ENCODE measurements at regions not wholly inside any gene's neighbourhood (a gene's known extent, or its start where the extent isn't known, plus 50 kb on each side); places are given as distances from the start of the nearest gene placed in this dataset.

DNA sequence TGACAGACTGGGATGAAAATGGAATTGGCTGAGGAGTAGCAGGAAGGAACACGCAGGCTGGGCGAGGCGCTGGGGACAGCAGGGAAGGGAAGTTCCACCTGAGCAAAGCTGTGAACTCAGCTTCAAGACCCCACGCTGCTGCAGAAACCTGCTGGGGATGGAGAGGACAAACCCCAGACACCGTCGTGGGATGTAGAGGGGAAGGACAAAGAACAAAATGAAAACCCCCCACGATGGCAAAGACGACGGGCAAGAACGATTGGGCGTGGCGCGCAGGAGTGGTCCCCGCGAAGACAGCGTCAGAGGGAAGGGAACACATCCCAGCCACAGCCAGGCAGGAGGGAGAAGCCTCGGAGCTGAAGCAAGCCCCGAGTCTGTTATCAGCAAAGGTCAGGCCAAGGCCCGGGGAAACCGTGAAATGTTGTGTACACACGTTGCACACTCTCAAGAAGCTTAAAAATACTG lies 222.9 kb downstream of the NDUFA10 start:
- H4K20me1 ChIP-seq (ENCODE audit: control insufficient read depth, extremely low read depth, insufficient read depth, low read length) = no peaks in the 10 kb centered on the region
- H3K27me3 ChIP-seq (ENCODE audit: control insufficient read depth, extremely low read depth, insufficient read depth, low read length) = no peaks in the 10 kb centered on the region
- no peak for DNase-seq (ENCODE audit: low read depth, low spot score)
- H3K4me1 ChIP-seq (ENCODE audit: control insufficient read depth, extremely low read depth, insufficient read depth, low read length) = no peaks in the 10 kb centered on the region
- dilution Hi-C loops (cut with MboI; ENCODE audit: extremely low pct_ligation_motif_present, low sequenced_read_pairs) = no loop called here
- H3K27ac ChIP-seq (ENCODE audit: control insufficient read depth, insufficient read depth, low read length) = no peak overlapping the region
- no peak overlapping the region for H3K4me3 ChIP-seq (ENCODE audit: control insufficient read depth in 2 of 3, extremely low read depth in 1 of 3, insufficient read depth in 2 of 3, low read depth in 1 of 3, low read length in 3 of 3)
- H3K9me3 ChIP-seq (ENCODE audit: control insufficient read depth, low read depth, low read length) = no peaks in the 10 kb centered on the region
- H3K9me1 ChIP-seq (ENCODE audit: control insufficient read depth, extremely low read depth, insufficient read depth, low read length) = no peaks in the 10 kb centered on the region
- no peak for FAIRE-seq
- TF ChIP-seq EZH2 (IDR thresholded peaks at IDR 0.05; ENCODE audit: low read length) = no peak
- TF ChIP-seq, protein P1, sequence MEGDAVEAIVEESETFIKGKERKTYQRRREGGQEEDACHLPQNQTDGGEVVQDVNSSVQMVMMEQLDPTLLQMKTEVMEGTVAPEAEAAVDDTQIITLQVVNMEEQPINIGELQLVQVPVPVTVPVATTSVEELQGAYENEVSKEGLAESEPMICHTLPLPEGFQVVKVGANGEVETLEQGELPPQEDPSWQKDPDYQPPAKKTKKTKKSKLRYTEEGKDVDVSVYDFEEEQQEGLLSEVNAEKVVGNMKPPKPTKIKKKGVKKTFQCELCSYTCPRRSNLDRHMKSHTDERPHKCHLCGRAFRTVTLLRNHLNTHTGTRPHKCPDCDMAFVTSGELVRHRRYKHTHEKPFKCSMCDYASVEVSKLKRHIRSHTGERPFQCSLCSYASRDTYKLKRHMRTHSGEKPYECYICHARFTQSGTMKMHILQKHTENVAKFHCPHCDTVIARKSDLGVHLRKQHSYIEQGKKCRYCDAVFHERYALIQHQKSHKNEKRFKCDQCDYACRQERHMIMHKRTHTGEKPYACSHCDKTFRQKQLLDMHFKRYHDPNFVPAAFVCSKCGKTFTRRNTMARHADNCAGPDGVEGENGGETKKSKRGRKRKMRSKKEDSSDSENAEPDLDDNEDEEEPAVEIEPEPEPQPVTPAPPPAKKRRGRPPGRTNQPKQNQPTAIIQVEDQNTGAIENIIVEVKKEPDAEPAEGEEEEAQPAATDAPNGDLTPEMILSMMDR (optimal IDR thresholded peaks at IDR 0.05 in 1 of 3, IDR thresholded peaks at IDR 0.05 in 1 of 3, conservative IDR thresholded peaks at IDR 0.05 in 1 of 3; ENCODE audit: extremely low read depth in 1 of 3, insufficient read depth in 2 of 3, low read length in 3 of 3) = no peak
- H3K36me3 ChIP-seq (ENCODE audit: control insufficient read depth in 2 of 2, extremely low read depth in 1 of 2, insufficient read depth in 2 of 2, low read length in 2 of 2) = no peaks in the 10 kb centered on the region
- H3K9ac ChIP-seq (ENCODE audit: control insufficient read depth, extremely low read depth, insufficient read depth, low read length) = no peak overlapping the region
- H3K79me2 ChIP-seq (ENCODE audit: control insufficient read depth, insufficient read depth, low read length) = no peaks in the 10 kb centered on the region
- H3K4me2 ChIP-seq (ENCODE audit: control insufficient read depth, extremely low read depth, insufficient read depth, low read depth, low read length) = no peak overlapping the region
- no peak overlapping the region for H2AFZ ChIP-seq (ENCODE audit: control insufficient read depth, low read length)

GRCh38 chr2:239801404-239802184 lies 223.5 kb downstream of the NDUFA10 start:
- no peak for FAIRE-seq
- H3K4me1 ChIP-seq (ENCODE audit: control insufficient read depth, extremely low read depth, insufficient read depth, low read length) = no peaks in the 10 kb centered on the region
- dilution Hi-C loops (cut with MboI; ENCODE audit: extremely low pct_ligation_motif_present, low sequenced_read_pairs) = no loop called here
- H3K79me2 ChIP-seq (ENCODE audit: control insufficient read depth, insufficient read depth, low read length) = no peaks in the 10 kb centered on the region
- H3K4me2 ChIP-seq (ENCODE audit: control insufficient read depth, extremely low read depth, insufficient read depth, low read depth, low read length) = no peak overlapping the region
- no peak overlapping the region for H3K9ac ChIP-seq (ENCODE audit: control insufficient read depth, extremely low read depth, insufficient read depth, low read length)
- H3K27ac ChIP-seq (ENCODE audit: control insufficient read depth, insufficient read depth, low read length) = no peak overlapping the region
- H2AFZ ChIP-seq (ENCODE audit: control insufficient read depth, low read length) = no peak overlapping the region
- TF ChIP-seq, protein P1 (optimal IDR thresholded peaks at IDR 0.05 in 1 of 3, IDR thresholded peaks at IDR 0.05 in 1 of 3, conservative IDR thresholded peaks at IDR 0.05 in 1 of 3; ENCODE audit: extremely low read depth in 1 of 3, insufficient read depth in 2 of 3, low read length in 3 of 3) = no peak
- no peak for TF ChIP-seq EZH2 (IDR thresholded peaks at IDR 0.05; ENCODE audit: low read length)
- H3K4me3 ChIP-seq (ENCODE audit: control insufficient read depth in 2 of 3, extremely low read depth in 1 of 3, insufficient read depth in 2 of 3, low read depth in 1 of 3, low read length in 3 of 3) = no peak overlapping the region
- DNase-seq (ENCODE audit: low read depth, low spot score) = no peak
- H3K36me3 ChIP-seq (ENCODE audit: control insufficient read depth in 2 of 2, extremely low read depth in 1 of 2, insufficient read depth in 2 of 2, low read length in 2 of 2) = no peaks in the 10 kb centered on the region
- no peaks in the 10 kb centered on the region for H3K9me3 ChIP-seq (ENCODE audit: control insufficient read depth, low read depth, low read length)
- no peaks in the 10 kb centered on the region for H3K9me1 ChIP-seq (ENCODE audit: control insufficient read depth, extremely low read depth, insufficient read depth, low read length)
- no peaks in the 10 kb centered on the region for H3K27me3 ChIP-seq (ENCODE audit: control insufficient read depth, extremely low read depth, insufficient read depth, low read length)
- no peaks in the 10 kb centered on the region for H4K20me1 ChIP-seq (ENCODE audit: control insufficient read depth, extremely low read depth, insufficient read depth, low read length)

Data from keratinocyte (primary cell).